ENCODE measurements at regions not wholly inside any gene's neighbourhood (a gene's known extent, or its start where the extent isn't known, plus 50 kb on each side); places are given as distances from the start of the nearest gene placed in this dataset.
"Not testable (repeated sequence)": the region's sequence is repeated elsewhere in the genome, so short reads cannot be mapped to it uniquely, and the experiment has no call there.

DNA sequence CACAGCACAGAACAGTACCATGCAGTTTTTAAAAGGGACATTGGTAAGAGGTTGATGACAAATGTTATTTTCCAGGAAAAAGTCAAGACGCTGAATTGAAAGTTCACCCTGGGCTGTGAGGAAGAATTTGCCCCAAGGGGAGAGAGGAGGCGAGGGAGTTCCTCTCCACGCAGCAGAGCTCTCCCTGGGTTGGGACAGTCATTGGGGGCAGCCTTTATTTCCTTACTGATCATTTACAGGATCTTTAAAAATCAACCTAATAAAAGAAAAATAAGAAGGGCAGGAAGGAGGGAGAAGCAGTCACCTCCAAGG, 49.9 kb upstream of the WNT7B start:
- no peak for DNase-seq

DNA sequence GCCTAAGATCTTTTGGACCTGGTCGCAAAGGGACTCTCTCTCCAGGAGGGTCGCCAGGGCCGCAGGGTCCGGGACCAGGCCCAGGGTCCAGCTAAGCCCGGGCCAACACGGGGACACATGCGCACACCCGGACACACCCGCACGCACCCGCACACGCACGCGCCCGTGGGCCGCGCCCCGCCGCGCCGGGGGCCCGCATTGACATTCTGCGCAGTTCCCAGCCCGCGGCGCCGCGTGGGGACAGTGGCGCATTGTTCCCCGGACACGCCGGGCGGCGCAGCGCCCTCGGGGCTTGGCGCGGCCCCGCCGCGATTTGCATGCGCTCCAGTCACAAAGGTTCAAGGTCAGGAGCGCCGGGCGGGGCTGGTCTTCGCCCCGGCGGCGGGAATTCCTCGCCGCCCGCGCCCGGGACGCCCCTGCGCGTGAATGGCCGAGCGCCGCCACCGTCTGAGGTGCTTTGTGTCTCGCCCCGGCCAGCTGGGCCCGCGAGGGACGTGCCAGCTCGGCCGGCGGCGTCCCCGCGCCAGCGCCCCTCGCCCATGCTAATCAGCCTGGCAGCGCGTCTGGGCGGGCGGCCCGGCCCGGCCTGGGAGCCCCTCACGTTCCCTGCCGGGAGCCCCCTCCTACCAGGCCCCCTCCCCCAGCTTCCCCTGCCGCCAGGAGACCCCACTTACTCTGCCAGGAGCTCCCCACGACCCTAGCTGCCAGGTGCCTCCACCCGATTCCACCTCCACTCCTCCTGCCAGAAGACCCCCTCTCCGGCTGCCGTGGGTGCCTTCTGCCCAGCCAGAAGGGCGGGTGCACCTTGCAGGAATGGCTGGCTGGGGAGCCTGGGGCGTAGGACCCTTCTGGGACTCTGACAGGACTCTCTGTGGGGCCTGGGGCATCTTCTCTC, 50.5 kb upstream of the WNT7B start:
- DNase-seq = no peak

DNA sequence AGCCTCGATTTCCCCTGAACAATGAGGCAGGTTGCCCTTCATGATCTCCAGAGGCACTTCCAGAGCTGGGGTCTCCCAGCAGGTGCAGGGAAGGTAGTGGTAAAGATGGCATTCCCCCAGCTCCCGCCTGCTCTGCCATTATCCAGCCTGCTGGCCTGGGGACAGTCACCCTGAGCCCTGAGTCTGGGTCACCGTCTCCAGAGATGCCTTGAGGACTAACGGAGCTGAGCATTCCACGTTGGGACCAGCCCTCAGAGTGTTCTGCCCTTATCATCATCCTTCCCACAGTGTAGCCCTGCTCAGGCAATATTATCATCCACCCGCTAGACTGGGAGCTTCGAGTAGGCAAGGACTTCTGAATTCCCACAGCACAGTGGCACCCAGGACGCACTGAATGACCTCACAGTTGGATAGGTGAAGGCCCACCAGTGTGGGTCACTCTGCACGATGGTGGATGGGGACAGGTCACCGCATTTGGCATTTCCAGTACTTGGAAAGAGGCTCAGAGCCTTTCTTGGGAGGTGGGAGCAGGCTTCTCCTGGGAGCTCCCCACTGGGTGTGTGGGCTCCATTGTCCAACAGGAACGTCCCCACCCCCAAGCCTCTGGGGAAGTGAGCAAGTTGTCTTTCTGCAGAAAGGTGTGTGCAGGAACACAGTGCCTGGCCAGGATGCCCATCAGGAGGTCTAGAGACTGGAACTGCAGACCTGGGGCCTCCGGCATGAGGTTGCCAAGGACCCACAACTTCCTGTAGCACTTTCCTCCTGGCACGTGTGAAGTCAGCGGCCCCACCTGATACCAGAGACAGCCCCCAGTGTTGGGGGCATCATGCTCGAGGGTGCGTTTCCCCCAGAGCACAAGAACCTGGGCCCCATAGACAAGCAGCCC, 51.4 kb upstream of the WNT7B start:
- DNase-seq = no peak

DNA sequence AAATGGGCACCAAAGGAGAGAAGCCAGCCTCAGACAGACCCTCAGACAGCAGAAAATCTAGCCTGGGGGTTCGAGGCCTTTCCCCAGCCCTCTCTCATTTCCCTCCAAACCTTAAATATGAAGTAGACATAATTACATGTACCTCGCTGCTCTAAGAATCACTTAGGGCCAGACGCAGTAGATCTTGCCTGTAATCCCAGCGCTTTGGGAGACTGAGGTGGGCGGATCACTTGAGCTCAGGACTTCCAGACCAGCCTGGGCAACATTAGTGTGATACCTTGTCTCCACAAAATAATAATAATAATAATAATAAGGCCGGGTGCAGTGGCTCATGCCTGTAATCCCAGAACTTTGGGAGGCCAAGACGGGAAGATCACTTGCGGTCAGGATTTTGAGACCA, 52.1 kb upstream of the WNT7B start:
- DNase-seq = no peak

DNA sequence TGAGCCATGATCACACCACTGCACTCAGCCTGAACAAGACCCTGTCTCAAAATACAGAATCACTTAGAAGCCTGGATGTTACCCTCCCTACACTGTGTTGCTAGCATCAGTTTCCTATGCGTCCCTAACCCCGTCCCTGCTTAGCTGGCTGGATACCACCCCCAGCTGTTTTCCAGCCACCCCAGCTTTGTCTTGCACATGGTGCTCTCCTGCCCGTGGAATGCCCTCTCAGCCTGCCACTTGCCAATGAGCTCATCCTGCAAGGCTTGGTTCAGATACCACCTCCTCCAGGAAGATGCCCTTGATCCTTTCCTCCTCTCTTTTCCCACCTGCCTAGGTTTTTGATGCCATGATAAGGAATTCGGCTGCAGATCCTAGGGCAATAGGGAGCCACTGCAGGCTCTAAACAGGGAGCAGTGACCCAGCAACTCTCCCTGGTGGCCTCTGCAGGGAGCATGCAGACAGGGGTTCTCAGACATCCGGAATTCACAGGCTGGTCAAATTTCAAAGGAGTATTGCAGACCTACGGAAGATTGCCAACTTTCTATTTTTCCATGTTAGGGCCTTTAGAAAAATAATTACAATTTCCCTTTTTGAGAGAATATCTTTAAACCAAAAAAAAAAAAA, 52.7 kb upstream of the WNT7B start:
- DNase-seq = no peak

DNA sequence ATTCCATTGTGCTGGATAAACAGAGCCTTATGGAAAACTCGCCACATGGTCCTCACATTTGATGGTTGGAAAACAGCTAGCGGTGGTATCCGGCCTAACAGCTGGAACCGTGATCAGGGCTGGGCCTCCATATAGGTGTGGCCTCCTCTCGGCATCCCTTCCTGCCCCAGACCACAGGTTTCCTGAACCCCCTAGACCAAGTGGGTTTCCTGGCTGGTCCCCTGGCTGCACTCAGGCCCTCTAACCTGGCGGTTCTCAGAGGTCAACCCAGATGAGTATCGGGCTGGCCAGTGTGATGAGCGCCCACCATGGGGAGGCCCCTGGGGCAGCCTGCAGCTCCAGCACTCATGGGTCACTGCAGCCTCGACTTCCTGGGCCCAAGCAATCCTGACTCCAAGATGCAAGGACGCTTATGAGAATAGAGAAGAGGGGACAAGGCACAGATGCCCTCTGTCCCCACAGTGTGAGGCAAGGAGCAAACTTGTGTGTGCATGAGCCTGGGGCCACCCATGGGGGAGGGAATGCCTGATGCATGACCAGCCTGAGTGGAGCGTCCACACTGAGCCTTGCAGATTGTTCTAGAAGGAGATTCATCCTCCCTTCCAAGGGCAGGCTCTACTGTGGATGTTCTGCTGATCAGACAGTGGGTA, 53.4 kb upstream of the WNT7B start:
- DNase-seq = no peak

DNA sequence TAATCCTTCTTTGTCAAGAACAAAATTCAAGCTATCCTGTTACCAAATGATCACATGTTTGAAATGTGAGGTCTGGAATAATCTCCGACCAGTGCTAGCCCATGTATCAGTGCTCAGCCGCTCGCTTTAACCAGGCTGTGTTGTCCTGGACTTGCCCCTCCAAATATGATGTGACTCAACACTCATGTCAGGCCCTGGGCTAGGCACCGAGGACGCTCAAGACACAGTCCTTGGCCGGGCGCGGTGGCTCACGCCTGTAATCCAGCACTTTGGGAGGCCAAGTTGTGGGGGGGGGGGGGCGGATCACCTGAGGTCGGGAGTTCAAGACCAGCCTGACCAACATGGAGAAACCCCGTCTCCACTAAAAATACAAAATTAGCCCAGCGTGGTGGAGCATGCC, 54.1 kb upstream of the WNT7B start:
- DNase-seq = no peak

DNA sequence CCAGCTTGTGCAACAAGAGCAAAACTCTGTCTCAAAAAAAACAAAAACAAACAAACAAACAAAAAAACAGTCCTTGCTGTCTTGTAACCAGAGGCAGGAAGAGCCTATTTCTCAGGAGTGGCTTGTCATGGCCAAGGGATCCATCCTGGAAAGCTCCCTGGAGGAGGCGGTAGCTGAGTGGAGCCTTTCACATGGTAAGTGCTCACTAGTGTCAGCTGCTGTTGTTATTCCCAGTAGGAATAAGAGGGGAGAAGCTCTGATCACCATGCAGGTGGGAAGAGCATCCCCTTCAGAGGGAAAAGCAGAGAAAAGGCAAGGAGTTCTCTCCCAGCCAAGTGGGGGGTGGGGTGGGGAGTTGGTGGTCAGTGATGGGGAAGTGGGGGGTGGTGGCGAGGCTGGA, 54.6 kb upstream of the WNT7B start:
- DNase-seq = no peak

DNA sequence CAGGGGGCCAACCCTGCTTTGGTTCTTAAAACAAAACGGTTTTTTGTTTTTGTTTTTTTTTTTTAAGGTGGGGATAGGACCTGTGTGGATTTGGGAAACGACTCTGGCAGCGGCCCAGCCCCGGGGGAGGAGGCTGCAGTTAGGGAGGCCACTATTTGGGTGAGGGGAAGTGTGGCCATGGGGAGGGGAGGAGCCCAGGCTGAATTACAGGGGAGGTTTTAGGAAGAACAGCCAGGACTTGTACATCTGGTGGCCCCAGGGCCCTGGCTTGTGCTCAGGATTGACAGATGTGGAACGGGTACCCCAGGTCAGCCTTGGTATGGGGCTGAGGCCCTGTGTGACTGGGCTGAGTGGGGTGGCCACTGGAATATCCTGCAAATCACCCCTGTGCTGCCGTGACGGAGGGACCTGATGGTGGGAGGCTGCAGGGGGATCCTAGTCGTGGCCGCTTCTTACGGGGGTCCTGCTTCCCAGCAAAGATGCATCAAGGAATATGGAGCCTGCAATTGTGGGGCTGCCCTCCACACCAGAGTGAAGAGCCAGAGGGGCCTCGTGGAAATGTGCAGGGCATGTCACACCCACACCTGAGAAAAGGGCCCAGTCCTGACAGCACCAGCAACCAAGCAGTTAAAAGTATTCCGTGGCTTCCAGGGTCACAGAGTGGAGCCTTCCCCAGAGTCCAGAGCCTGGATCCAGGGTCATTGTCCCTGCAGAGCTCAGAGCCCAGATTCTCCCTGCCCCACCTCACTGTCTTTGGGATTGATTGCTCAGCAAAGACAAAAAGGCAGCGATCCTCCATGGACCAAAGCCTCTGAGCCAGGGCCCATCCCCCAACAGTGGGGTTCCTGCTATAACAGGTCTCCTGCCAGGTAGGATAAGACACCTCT, 55.2 kb upstream of the WNT7B start:
- DNase-seq = no peak

DNA sequence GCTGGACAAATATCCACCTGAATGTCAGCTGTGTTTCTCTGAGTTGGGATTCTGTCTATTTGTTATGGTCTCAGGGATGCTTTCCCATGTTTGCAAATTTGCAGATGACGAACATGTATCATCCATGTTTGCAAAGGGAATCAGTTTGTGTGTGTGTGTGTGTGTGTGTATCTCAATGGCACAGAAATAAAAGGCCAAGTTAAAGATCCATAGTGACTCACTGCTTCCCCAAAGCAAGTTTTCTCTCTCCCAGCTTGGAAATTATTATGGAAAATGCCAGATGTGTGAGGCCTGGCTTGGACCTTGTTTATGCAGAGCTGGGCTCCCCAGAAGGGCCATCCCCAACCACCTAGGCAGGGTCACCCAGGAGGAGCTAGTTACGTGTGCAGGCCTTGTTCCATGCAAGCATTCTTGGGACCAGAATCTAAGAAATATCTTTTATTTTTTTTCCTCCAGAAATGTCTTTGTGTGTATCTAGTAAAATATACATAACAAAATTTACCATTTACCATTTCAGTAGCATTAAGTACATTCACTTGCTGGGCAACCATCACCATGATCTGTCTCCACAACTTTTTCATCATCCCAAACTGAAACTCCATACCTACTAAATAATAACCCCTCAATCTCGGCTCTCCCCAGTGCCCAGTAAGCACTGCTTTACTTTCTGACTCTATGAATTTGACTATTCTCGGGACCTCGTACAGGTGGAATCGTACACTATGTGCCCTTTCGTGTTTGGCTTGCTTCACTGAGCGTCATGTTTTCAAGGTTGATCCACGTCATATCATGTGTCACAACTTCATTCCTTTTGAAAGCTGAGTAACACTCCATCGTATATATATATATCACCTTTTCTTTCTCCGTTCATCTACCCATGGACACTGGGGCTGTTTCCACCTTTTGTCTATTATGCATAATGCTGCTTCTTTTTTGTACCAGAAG, 56.6 kb upstream of the WNT7B start:
- DNase-seq = no peak

DNA sequence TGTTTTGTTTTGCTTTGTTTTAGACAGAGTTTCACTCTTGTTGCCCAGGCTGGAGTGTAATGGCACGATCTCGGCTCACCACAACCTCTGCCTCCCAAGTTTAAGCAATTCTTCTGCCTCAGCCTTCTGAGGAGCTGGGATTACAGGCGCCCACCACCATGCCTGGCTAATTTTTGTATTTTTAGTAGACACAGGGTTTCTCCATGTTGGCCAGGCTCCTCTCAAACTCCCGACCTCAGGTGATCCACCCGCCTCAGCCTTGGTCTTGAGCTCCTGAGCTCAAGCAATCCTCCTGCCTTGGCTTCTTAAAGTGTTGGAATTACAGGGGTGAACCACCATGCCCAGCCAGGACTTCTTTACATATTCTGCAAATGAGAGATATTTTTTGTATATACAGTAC, 57.5 kb upstream of the WNT7B start:
- not testable (repeated sequence) for DNase-seq

DNA sequence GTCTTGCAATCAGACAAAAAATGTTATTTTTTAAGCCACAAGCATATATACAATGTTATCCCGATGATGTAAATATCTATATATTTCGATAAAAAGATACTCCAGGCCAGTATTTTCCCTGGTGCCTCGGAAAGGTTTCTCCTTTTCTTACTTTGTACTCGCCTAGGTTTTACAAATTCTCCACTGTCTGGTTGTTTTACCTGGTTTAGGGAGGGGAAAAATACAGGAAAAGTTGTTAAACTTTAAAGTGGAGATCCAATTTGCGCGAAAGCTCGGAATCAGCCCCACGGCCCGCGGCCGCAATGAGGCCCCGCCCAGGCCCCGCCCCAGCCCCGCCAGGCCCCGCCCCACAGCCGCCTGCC, 58.4 kb upstream of the WNT7B start:
- DNase-seq = no peak

DNA sequence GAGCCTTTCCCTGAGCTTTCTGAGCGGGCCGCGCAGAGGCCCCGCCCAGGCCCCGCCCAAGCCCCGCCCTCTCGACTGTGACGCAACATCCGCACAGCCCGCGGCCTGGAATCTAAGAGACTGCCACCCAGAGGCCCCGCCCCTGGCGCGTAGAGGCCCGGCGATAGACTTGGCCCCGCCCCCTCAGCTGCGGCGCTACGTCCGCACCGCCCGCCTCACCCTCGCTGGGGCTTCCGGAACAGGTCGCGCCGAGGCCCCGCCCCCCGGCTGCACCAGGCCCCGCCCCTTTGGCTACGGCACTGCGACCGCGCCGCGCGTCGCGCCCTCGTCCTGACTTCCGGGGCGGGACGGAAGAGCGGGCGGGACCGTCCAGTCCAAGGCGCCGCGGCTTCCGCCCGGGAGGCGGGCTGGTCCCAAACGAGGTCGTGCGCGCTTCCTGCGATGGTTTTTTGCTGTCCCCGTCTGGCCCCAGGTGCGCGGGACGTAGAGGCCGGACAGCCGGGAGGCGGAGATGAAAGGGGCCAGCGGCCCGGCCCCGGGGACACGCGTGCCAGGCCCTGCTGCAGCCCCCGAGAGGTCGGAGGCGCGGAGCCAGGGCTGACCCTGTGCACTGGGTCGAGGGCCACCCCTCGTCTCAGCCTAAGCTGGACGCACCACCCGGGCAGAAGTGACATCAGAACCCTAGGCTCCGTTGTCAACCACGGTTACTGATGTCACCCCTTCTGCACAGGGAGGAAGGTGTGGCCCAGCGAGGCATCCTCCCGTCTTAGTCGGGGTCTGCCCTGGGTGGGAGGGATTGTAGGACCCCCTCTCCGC, 59.0 kb upstream of the WNT7B start:
- peak; percentile 97 for DNase-seq

DNA sequence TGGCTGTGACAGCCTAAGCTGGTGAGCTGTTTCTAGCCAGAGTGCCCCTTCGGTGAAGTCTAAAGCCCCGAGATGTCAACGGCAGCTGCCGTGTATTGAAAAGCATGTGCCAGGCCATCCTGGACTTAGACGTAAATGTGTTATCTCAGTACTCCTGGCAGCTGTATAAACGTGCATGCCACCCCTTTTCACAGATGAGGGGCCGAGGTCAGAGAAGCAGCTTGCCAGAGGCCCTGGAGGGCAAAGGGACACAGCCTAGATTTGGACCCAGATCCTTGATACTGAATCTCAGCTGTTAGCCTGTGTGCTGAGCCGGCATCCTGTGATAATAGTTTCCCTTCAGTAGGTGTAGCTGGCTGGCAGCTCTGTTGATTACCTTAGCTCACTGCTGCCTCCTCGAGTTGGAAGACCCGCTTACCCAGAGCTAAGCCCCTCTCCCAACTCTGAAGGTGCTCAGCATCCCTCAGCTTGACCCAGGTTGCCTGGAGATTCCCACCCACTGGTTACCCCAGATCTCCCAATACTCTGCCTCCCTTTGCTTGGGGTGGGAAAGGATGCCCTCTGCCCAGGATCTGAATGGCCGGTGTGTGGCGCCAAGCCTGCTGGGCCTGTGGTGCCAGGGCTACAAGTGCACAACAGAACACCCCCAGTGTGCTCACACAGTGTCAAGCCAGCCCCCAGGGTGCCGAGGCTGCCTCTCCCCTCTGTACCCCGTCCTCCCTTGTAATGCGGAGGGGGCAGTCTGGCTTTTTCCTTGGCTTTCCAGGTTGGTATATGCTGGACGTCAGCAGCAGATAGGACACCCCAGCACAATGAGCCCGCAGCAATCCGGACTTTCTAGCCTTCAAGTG, 59.8 kb upstream of the WNT7B start:
- DNase-seq = peak; percentile 57 to 60

DNA sequence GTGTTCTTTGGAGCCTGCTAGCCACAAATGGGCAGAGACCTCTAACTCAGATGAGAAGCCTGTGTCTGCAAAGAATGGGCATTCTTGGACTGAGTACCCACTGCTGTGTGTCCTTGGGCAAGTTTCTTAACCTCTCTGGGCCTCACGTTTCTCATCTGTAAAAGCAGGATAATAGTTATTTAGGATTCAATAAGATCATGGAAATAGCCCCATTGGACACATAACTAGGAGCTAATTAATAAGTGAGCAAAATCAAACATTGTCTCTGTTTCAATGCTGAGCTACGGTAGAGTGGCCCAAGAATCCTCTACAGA, 61.2 kb upstream of the WNT7B start:
- no peak for DNase-seq

DNA sequence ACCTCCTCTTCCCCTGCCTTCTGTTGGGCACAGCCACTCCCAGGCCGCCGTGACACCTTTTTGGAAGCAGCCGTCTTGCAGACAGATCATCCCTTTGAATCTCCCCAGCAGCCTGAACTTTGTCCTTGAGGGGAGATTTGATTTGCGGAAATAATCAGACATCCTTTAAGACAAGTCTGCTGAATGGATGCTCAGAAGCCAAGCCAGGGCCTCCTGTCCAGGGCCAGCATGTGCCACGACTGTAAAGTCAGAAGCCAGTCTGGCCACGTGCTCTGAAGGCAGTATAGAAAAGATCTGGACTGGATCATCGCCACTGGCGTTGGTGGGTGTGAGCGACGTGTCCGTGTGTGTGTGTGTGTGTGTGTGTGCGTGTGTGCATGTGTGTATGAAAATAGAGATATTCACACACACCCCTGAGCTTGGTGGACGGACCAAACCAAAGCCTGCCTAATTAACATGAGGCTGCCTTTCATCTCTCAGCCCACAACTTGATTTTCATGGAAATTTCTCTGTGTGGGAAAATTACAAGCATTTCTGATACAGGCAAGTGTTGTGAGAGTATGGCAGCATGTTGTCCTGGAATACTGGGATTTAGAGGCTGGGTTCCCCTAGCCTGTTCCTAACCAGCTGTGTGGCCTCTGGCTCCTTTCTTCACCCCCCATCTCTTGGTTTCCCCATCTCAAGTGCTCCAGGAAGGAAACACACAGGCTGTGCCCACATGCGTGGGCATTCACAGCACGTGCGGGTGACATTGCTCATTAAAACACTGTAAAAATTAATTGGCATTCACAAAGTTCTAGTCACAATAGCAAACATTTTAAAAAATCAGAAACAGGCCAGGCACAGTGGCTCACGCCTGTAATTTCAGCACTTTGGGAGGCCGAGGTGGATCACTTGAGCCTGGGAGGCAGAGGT, 61.8 kb upstream of the WNT7B start:
- DNase-seq = no peak

DNA sequence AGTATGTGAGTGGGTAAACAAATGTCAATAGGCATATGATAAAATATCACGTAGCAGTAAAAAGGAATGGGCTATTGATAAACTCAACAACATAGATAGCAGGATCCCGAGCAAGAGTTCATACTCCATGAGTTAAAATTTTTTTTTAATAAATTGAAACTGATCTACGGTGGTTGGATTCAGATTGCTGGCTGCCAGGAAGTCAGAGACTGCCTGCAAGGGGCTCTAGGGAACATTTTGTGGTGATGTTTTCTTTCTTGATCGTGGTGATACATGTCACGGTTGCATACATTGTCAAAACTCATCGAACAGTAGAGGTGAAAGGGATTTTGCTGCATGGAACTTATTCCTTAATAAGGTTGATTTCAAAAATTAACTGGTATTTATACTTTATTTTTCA, 62.6 kb upstream of the WNT7B start:
- no peak for DNase-seq
